ENCODE measurements at regions not wholly inside any gene's neighbourhood (a gene's known extent, or its start where the extent isn't known, plus 50 kb on each side); places are given as distances from the start of the nearest gene placed in this dataset.

DNA sequence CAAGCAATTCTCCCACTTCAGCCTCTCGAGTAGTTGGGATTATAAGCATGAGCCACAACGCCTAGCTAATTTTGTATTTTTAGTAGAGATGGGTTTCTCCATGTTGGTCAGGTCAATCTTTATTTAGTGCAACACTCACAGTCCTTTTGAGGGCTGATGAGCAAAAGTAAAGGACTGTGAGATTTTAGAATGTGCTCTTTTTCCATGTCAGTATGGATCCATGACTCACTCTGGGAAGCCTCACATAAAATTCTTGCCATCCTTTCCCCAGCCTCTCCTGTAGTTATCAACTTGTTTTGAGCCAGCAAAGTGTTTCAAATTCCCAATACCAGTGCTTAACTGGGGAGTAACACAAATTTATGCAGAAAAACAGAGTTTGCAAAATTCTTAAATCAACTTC, 135.8 kb upstream of the CXCL12 start:
- no peak overlapping the region for H3K27ac ChIP-seq
- TF ChIP-seq POLR2AphosphoS5 (IDR thresholded peaks at IDR 0.05): no peak
- TF ChIP-seq, protein P1, sequence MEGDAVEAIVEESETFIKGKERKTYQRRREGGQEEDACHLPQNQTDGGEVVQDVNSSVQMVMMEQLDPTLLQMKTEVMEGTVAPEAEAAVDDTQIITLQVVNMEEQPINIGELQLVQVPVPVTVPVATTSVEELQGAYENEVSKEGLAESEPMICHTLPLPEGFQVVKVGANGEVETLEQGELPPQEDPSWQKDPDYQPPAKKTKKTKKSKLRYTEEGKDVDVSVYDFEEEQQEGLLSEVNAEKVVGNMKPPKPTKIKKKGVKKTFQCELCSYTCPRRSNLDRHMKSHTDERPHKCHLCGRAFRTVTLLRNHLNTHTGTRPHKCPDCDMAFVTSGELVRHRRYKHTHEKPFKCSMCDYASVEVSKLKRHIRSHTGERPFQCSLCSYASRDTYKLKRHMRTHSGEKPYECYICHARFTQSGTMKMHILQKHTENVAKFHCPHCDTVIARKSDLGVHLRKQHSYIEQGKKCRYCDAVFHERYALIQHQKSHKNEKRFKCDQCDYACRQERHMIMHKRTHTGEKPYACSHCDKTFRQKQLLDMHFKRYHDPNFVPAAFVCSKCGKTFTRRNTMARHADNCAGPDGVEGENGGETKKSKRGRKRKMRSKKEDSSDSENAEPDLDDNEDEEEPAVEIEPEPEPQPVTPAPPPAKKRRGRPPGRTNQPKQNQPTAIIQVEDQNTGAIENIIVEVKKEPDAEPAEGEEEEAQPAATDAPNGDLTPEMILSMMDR (IDR thresholded peaks at IDR 0.05 in 8 of 11, conservative IDR thresholded peaks at IDR 0.05 in 3 of 11): no peak
- no peak for TF ChIP-seq POLR2A (IDR thresholded peaks at IDR 0.05)
- intact Hi-C loops (cut with DNase I; ENCODE audit: low total_unique reads): no loop called here
- H3K27me3 ChIP-seq (replicated peaks in 1 of 7): no peaks in the 10 kb centered on the region
- no peak for DNase-seq
- H3K36me3 ChIP-seq: no peaks in the 10 kb centered on the region
- no peak overlapping the region for H3K4me3 ChIP-seq
- H3K4me1 ChIP-seq: no peaks in the 10 kb centered on the region
- 73 to 90% (median 85%) methylated on average over 2 of the region's 2 CpGs for WGBS, 5 donors
- H3K9me3 ChIP-seq: peaks cover 0 to 7% (median 0%) of the 10 kb centered on the region in 8 donors

DNA sequence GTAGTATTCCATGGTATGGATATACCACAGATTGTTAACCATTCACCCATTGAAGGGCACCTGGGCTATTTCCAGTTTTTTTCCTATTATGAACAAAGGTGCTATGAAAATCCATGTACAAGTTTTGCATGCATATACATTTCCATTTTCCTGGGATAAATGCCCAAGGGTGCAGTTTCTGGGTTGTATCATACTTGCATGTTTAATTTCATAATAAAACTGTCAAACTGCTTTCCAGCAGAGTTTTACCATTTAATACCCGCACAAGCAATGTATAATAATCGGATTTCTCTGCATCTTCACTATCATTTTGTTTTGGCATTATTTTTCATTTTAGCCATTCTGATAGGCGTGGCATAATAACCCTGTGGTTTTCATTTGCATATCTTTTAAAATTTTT, 154.3 kb upstream of the CXCL12 start:
- H3K4me1 ChIP-seq: no peaks in the 10 kb centered on the region
- no peaks in the 10 kb centered on the region for H3K27me3 ChIP-seq (replicated peaks in 1 of 7)
- peaks cover 0 to 18% (median 0%) of the 10 kb centered on the region in 8 donors for H3K9me3 ChIP-seq
- TF ChIP-seq POLR2AphosphoS5 (IDR thresholded peaks at IDR 0.05): no peak
- TF ChIP-seq, protein P1 (IDR thresholded peaks at IDR 0.05 in 8 of 11, conservative IDR thresholded peaks at IDR 0.05 in 3 of 11): no peak
- TF ChIP-seq POLR2A (IDR thresholded peaks at IDR 0.05): no peak
- intact Hi-C loops (cut with DNase I; ENCODE audit: low total_unique reads): no loop called here
- DNase-seq: no peak
- H3K36me3 ChIP-seq: no peaks in the 10 kb centered on the region
- H3K4me3 ChIP-seq: no peak overlapping the region
- H3K27ac ChIP-seq: no peak overlapping the region
- 83 to 92% (median 91%) methylated on average over 3 of the region's 3 CpGs for WGBS, 5 donors

DNA sequence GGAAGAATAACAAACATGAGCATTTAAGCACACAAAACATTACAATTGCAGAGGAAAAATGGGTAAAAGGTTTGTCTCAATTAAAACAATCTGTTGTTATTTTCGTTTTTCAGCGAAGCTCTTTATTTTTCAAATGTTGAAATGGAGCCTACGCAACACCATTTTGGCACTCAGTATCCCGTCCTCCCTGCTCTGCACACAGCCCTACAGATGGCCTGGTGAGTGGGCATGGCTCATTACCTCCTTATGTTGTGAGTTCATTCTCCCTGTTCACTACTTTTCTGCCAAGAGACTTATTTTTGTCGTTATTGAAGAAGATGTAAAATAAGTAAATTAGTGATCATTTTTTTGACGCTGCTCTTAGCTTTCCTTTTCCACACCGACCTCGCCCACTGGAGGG, 167.8 kb upstream of the CXCL12 start:
- Histone ChIP-seq H3K36me3 (no peaks in the 10 kb centered on the region), H3K27ac (no peak overlapping the region), H3K4me3 (no peak overlapping the region), H3K9me3 (peaks cover 0 to 28% (median 21%) of the 10 kb centered on the region in 8 donors), H3K4me1 (no peaks in the 10 kb centered on the region), H3K27me3 (replicated peaks in 1 of 7) (no peaks in the 10 kb centered on the region)
- intact Hi-C loops (cut with DNase I; ENCODE audit: low total_unique reads): no loop called here
- TF ChIP-seq POLR2A (IDR thresholded peaks at IDR 0.05): no peak
- no peak for TF ChIP-seq POLR2AphosphoS5 (IDR thresholded peaks at IDR 0.05)
- TF ChIP-seq, protein P1 (IDR thresholded peaks at IDR 0.05 in 8 of 11, conservative IDR thresholded peaks at IDR 0.05 in 3 of 11): no peak
- DNase-seq: no peak
- 80 to 87% (median 82%) methylated on average over 8 of the region's 8 CpGs for WGBS, 5 donors

DNA sequence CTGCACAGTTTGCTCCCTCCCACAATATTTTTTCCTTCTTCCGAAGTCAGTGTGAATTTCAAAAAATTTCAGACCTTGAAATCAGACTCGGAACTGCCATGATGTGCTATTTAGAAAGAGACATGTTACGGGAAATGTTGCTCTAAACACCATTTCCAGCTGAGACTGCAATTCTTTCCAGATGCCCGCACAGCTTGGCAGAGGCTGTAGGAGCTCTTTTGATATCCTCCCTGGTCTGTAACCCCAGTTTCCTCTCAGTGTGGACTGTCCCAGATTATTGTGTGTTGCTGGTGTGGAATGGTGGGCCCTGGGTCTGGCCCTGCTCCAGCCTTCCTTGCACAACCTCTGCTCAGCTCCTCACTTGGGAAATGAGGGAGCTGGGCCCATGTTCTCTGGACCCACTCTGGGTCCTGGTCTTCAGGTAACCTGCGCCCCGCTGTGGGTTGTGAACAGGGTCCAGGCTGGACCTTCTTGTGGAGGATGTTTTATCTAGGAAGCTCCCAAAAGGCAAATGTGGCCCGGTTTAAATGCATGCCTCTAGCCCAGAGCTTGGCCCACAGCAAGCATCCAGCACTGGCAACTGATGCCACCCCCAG, 172.8 kb upstream of the CXCL12 start:
- intact Hi-C loops (cut with DNase I; ENCODE audit: low total_unique reads): no loop called here
- DNase-seq: no peak
- H3K36me3 ChIP-seq: no peaks in the 10 kb centered on the region
- no peaks in the 10 kb centered on the region for H3K9me3 ChIP-seq
- 87 to 94% (median 89%) methylated on average over 6 to 7 of the region's 7 CpGs for WGBS, 5 donors
- no peak overlapping the region for H3K4me3 ChIP-seq
- TF ChIP-seq POLR2AphosphoS5 (IDR thresholded peaks at IDR 0.05) (no peak), POLR2A (IDR thresholded peaks at IDR 0.05) (no peak)
- TF ChIP-seq, protein P1 (IDR thresholded peaks at IDR 0.05 in 8 of 11, conservative IDR thresholded peaks at IDR 0.05 in 3 of 11): no peak
- H3K4me1 ChIP-seq: no peaks in the 10 kb centered on the region
- no peaks in the 10 kb centered on the region for H3K27me3 ChIP-seq (replicated peaks in 1 of 7)
- no peak overlapping the region for H3K27ac ChIP-seq

Data from spleen (tissue), 11 donors.